Neural cell (in vitro differentiated cells): ENCODE measurements at regions not wholly inside any gene's neighbourhood (a gene's known extent, or its start where the extent isn't known, plus 50 kb on each side); places are given as distances from the start of the nearest gene placed in this dataset.

ENCODE experiments used
- H2AFZ ChIP-seq: fragments of 200-600, 300-800 bp; sonication (generic), shearing (Covaris generic); 2 replicates; pipeline ENCODE4 v1.6.0; 2014; ENCODE audit warnings: low read depth, mild to moderate bottlenecking, antibody characterized with exemption, low read length, moderate library complexity
- H3F3A ChIP-seq: fragments of 200-600 bp; shearing (Covaris generic); 2 replicates; pipeline ENCODE4 v1.6.1; 2016; ENCODE audit warnings: mild to moderate bottlenecking, moderate library complexity, mixed read lengths, antibody characterized with exemption, low read length; ENCODE audit not compliant: insufficient read depth, poor library complexity, severe bottlenecking
- H3K27ac ChIP-seq: fragments of 200-600, 300-800 bp; sonication (generic), shearing (Covaris generic); 2 replicates; pipeline ENCODE4 v1.5.1; 2014; ENCODE audit warnings: mild to moderate bottlenecking, low read length, moderate library complexity
- H3K27me3 ChIP-seq: fragments of 300-800, 200-600 bp; sonication (generic), shearing (Covaris generic); 2 replicates; pipeline ENCODE4 v1.6.0; 2014; ENCODE audit warnings: mild to moderate bottlenecking, low read depth, low read length, moderate library complexity; ENCODE audit not compliant: insufficient read depth
- H3K36me3 ChIP-seq: fragments of 300-800, 200-600 bp; sonication (generic), shearing (Covaris generic); 2 replicates; pipeline ENCODE4 v1.5.1; 2014; ENCODE audit warnings: mild to moderate bottlenecking, antibody characterized with exemption, low read length, moderate library complexity; ENCODE audit not compliant: insufficient read depth
- H3K4me2 ChIP-seq: fragments of 300-800, 200-600 bp; sonication (generic), shearing (Covaris generic); 2 replicates; pipeline ENCODE4 v1.6.0; 2014; ENCODE audit warnings: mild to moderate bottlenecking, low read length
- H3K4me3 ChIP-seq: fragments of 300-800, 200-600 bp; sonication (generic), shearing (Covaris generic); 2 replicates; pipeline ENCODE4 v1.5.1; 2014; ENCODE audit warnings: mild to moderate bottlenecking, low read length, moderate library complexity
- H3K79me2 ChIP-seq: fragments of 200-600 bp; shearing (Covaris generic); replicated peaks from 2 replicates; pipeline ENCODE4 v1.6.0; 2014; ENCODE audit warnings: mild to moderate bottlenecking, low read length, moderate library complexity; ENCODE audit not compliant: insufficient read depth
- H3K9ac ChIP-seq: fragments of 300-800, 200-600 bp; sonication (generic), shearing (Covaris generic); 2 replicates; pipeline ENCODE4 v1.6.1; 2016; ENCODE audit warnings: mild to moderate bottlenecking, low read length, mixed read lengths
- H3K9me2 ChIP-seq: fragments of 200-600 bp; shearing (Covaris generic); 2 replicates; pipeline ENCODE4 v1.6.1; 2016; ENCODE audit warnings: mild to moderate bottlenecking, low read length, mixed read lengths; ENCODE audit not compliant: insufficient read depth
- H3K9me3 ChIP-seq: fragments of 200-600, 300-800 bp; sonication (generic), shearing (Covaris generic); 2 replicates; pipeline ENCODE4 v1.6.1; 2016; ENCODE audit warnings: mild to moderate bottlenecking, mixed run types, low read length, moderate library complexity, mixed read lengths
- H4K20me1 ChIP-seq: fragments of 200-600 bp; shearing (Covaris generic); 2 replicates; pipeline ENCODE4 v1.6.1; 2016; ENCODE audit warnings: mild to moderate bottlenecking, mixed run types; ENCODE audit not compliant: insufficient read depth
- EP300 ChIP-seq: fragments of 450-650 bp; conservative IDR thresholded peaks from 2 replicates; pipeline ENCODE4 v1.6.1; 2014; ENCODE audit warnings: antibody characterized with exemption, mild to moderate bottlenecking, moderate library complexity; ENCODE audit not compliant: poor library complexity, severe bottlenecking
- EZH2 ChIP-seq: fragments of 200-600, 300-800 bp; shearing (Covaris generic), sonication (generic); IDR thresholded peaks from 2 replicates; pipeline ENCODE4 v1.6.1; 2014; ENCODE audit warnings: antibody characterized with exemption, low read length, borderline replicate concordance, mild to moderate bottlenecking; ENCODE audit not compliant: insufficient read depth, poor library complexity, severe bottlenecking
- MXI1 ChIP-seq: fragments of 450-650 bp; conservative IDR thresholded peaks from 2 replicates; pipeline ENCODE4 v1.6.1; 2014; ENCODE audit warnings: antibody characterized with exemption, mild to moderate bottlenecking; ENCODE audit not compliant: poor library complexity, severe bottlenecking
- POLR2AphosphoS5 ChIP-seq: IDR thresholded peaks from 2 replicates; pipeline ENCODE4 v1.6.1; 2012
- RAD21 ChIP-seq: fragments of 450-650 bp; conservative IDR thresholded peaks from 2 replicates; pipeline ENCODE4 v1.6.1; 2014; ENCODE audit warnings: antibody characterized with exemption, mild to moderate bottlenecking, moderate library complexity
- SMC3 ChIP-seq: fragments of 450-650 bp; conservative IDR thresholded peaks from 2 replicates; pipeline ENCODE4 v1.6.1; 2014; ENCODE audit warnings: antibody characterized with exemption, mild to moderate bottlenecking, moderate library complexity; ENCODE audit not compliant: poor library complexity
- TAF1 ChIP-seq: IDR thresholded peaks from 2 replicates; pipeline ENCODE4 v1.6.1; 2012; ENCODE audit warnings: low read depth
- TF ChIP-seq, protein P1 (sequence below): IDR thresholded peaks from 2 replicates; pipeline ENCODE4 v1.6.1; 2012; ENCODE audit warnings: borderline replicate concordance
- TF ChIP-seq, protein P2 (sequence below): fragments of 450-650 bp; IDR thresholded peaks from 2 replicates; pipeline ENCODE4 v1.5.1; 2014; ENCODE audit warnings: antibody characterized with exemption, mild to moderate bottlenecking, moderate library complexity; ENCODE audit not compliant: poor library complexity, severe bottlenecking

DNA sequence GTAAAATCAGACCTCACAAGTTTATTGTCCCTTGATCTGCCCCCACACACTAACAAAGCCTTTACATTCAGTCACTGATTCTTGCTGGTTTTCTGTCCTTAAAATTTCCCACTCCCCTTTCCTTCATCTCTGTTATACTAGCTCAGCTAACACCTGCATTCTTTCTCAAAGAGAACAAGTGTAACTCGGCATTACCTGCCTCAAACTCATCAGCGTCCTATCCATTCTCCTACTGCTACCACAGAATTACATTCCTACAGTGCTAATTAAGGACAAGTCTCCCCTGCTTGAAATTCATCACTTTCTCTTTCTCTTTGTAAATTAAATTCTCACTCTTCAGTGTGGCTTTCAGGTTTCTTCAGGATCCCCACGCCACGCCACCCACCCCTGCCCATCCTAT, 773.2 kb downstream of the FRK start:
- Histone ChIP-seq H3K4me2 (no peak overlapping the region), H2AFZ (no peak overlapping the region), H3K36me3 (no peaks in the 10 kb centered on the region)

DNA sequence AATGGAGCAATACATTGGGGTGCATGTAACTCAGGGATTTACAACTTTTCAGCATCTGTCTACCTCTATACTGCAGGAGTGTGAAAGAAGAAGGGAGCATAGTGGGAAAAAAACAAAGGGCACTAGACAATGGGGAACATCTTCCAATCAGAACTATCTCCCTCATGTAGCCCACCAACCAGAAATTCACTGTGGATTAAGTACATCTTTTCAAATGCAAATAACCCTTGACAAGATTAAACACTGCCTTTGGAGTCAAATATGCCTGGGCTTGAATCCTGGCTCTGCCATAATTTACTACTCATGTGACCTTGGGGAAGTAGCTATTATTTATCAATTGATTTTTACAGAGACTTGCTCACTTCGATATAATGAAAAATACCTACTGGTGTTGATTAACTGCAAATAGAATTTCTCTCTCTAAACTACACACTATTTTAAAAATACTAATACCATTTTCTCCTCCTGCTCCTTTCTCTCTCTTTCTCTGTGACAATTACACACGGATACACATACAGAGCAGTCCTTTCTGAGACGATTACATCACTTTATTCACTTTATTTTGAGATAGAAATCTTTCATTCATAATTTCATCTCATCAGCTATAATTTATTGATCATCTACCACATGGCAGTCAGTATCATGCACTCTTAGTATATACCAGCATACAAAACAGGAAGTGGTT, 783.7 kb downstream of the FRK start:
- Histone ChIP-seq H3K9ac (no peak overlapping the region), H4K20me1 (no peaks in the 10 kb centered on the region), H3K79me2 (no peaks in the 10 kb centered on the region), H3K9me3 (no peaks in the 10 kb centered on the region), H3K27me3 (no peaks in the 10 kb centered on the region), H3K4me2 (no peak overlapping the region), H3K27ac (no peak overlapping the region), H2AFZ (no peak overlapping the region), H3F3A (no peaks in the 10 kb centered on the region), H3K4me3 (no peak overlapping the region), H3K9me2 (no peaks in the 10 kb centered on the region), H3K36me3 (no peaks in the 10 kb centered on the region)
- no peak for TF ChIP-seq EP300
- no peak for TF ChIP-seq TAF1
- TF ChIP-seq, protein P1, sequence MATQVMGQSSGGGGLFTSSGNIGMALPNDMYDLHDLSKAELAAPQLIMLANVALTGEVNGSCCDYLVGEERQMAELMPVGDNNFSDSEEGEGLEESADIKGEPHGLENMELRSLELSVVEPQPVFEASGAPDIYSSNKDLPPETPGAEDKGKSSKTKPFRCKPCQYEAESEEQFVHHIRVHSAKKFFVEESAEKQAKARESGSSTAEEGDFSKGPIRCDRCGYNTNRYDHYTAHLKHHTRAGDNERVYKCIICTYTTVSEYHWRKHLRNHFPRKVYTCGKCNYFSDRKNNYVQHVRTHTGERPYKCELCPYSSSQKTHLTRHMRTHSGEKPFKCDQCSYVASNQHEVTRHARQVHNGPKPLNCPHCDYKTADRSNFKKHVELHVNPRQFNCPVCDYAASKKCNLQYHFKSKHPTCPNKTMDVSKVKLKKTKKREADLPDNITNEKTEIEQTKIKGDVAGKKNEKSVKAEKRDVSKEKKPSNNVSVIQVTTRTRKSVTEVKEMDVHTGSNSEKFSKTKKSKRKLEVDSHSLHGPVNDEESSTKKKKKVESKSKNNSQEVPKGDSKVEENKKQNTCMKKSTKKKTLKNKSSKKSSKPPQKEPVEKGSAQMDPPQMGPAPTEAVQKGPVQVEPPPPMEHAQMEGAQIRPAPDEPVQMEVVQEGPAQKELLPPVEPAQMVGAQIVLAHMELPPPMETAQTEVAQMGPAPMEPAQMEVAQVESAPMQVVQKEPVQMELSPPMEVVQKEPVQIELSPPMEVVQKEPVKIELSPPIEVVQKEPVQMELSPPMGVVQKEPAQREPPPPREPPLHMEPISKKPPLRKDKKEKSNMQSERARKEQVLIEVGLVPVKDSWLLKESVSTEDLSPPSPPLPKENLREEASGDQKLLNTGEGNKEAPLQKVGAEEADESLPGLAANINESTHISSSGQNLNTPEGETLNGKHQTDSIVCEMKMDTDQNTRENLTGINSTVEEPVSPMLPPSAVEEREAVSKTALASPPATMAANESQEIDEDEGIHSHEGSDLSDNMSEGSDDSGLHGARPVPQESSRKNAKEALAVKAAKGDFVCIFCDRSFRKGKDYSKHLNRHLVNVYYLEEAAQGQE = no peak
- TF ChIP-seq EZH2 = no peak
- TF ChIP-seq, protein P2, sequence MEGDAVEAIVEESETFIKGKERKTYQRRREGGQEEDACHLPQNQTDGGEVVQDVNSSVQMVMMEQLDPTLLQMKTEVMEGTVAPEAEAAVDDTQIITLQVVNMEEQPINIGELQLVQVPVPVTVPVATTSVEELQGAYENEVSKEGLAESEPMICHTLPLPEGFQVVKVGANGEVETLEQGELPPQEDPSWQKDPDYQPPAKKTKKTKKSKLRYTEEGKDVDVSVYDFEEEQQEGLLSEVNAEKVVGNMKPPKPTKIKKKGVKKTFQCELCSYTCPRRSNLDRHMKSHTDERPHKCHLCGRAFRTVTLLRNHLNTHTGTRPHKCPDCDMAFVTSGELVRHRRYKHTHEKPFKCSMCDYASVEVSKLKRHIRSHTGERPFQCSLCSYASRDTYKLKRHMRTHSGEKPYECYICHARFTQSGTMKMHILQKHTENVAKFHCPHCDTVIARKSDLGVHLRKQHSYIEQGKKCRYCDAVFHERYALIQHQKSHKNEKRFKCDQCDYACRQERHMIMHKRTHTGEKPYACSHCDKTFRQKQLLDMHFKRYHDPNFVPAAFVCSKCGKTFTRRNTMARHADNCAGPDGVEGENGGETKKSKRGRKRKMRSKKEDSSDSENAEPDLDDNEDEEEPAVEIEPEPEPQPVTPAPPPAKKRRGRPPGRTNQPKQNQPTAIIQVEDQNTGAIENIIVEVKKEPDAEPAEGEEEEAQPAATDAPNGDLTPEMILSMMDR = no peak
- TF ChIP-seq MXI1 = no peak
- TF ChIP-seq POLR2AphosphoS5 = no peak
- no peak for TF ChIP-seq RAD21
- TF ChIP-seq SMC3 = no peak

More for the DNA sequence above, 773.2 kb downstream of the FRK start:
- H3K9me3 ChIP-seq = no peaks in the 10 kb centered on the region
- H4K20me1 ChIP-seq = no peaks in the 10 kb centered on the region
- H3K27me3 ChIP-seq = no peaks in the 10 kb centered on the region
- TF ChIP-seq EZH2 (no peak), MXI1 (no peak), RAD21 (no peak), SMC3 (no peak), TAF1 (no peak), EP300 (no peak), POLR2AphosphoS5 (no peak)
- TF ChIP-seq, protein P1 = no peak
- TF ChIP-seq, protein P2 = no peak
- H3K27ac ChIP-seq = no peak overlapping the region
- no peaks in the 10 kb centered on the region for H3K9me2 ChIP-seq
- no peak overlapping the region for H3K9ac ChIP-seq
- no peaks in the 10 kb centered on the region for H3F3A ChIP-seq
- H3K4me3 ChIP-seq = no peak overlapping the region
- H3K79me2 ChIP-seq = no peaks in the 10 kb centered on the region
